H54 (cell line): ENCODE measurements at regions not wholly inside any gene's neighbourhood (a gene's known extent, or its start where the extent isn't known, plus 50 kb on each side); places are given as distances from the start of the nearest gene placed in this dataset.

Experiments
- DNase-seq: peaks from one replicate; pipeline ENCODE4 v3.0.0; 2011; ENCODE audit warnings: low spot score, mixed read lengths; ENCODE audit not compliant: insufficient read length
- FAIRE-seq: peaks from 3 replicates; lab custom pipeline; 2011; peaks lifted over from hg19 to GRCh38; lab: Jason Lieb, UNC
- POLR2A ChIP-seq: IDR thresholded peaks from 2 replicates; pipeline ENCODE4 v1.6.1; 2011; ENCODE audit warnings: low read depth, mild to moderate bottlenecking, low read length

DNA sequence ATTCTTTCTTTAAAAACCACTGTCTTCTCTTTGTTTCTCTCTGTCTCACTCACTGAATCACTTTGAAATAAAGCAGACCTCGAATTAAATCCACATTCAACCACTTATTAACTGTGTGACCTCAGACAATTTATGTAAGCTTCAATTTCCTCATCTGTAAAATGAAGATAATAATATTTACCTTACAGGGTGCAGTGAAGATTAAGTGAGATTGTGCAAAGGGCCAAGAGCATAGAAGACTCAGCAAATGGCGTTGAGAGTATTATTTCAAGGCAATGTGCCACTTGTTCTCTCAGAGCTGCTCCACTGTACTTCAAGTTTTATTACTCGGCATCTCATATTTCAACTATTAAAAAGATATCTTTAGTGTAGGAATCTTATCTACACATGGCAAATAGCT, 454.2 kb upstream of the HNRNPA3 start:
- no peak for FAIRE-seq
- no peak for DNase-seq
- TF ChIP-seq POLR2A = no peak

DNA sequence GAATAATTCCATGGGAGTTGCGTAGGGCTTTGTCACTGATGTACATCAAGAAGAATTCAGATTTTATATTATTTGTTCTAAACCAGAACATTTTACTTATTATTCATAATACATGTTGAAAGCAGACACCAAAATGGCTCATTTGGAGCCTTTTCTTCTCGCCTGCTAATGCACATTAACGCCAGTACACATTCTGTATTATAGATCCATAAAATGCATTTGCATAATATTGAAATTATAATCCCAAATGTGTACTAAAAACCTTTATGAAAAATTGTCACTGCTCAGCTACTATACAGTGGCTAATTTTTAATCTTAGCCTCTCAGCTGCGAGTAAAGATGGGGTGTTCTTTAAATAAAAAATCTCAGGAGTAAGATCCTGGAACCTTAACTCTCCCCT, 452.2 kb upstream of the HNRNPA3 start:
- DNase-seq = no peak
- TF ChIP-seq POLR2A = no peak
- FAIRE-seq = no peak

DNA sequence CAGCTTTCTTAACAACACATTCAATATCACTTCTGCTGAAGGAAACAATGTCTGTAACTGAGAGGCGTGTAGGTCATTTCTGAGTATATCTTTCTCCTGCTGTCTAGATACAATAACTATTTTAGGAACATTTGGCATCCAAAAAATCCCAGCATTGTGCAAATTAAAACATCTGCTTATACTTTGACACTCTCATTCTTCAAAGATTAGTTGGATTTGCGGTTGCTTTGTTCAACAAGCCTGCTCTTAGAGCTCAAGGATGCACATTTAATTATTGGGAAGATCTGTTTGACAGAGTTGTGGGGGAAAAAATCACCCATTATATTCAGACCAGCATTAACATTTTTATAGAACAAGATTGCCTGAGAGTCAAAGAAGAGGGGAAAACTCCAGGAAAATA, 449.5 kb upstream of the HNRNPA3 start:
- no peak for TF ChIP-seq POLR2A
- DNase-seq = no peak
- no peak for FAIRE-seq

DNA sequence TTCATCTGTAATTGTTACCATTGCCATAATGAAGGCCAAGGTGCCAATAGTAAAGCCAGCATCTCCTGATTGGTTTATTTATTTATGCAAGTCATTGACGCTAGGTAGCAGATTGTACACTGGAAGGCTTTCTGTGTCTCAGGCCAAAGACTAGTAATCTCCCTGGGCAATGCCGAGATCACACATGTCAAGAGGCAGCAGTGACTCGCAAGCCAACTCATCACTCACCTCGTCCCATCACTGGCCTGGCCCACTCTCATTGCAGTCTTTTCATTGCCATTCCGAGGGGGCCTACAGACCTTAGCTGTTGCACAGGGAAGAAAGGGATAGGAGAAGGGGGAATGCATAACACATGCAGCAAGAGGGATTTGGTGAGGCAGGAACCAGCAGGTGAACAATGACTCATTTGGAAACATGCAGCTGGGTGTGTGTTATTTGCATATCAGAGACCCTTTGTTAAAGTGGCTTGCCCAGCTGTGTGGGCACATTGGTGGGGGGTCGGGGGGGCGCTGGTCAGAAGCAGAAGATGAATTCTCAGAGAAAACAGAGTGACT, 448.7 kb upstream of the HNRNPA3 start:
- no peak for TF ChIP-seq POLR2A
- no peak for FAIRE-seq
- no peak for DNase-seq

DNA sequence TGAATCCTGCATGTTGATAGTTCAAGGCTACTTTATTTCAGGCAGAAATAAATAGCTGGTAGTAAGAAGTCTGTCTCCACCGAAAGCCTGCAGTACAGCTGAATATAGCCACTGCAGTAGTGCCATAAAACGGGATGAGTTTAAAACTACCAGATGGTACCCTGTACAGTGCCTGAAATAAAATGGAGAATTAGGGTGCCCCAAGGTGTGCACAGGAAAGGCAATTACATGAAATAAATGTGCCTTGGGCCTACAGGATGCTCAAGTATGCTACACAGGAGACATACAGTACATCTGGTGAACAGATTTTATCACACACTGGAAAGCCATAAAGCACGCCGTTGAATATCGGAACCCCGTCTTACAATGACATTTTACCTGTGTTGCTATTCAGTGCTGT, 447.7 kb upstream of the HNRNPA3 start:
- no peak for TF ChIP-seq POLR2A
- no peak for FAIRE-seq

DNA sequence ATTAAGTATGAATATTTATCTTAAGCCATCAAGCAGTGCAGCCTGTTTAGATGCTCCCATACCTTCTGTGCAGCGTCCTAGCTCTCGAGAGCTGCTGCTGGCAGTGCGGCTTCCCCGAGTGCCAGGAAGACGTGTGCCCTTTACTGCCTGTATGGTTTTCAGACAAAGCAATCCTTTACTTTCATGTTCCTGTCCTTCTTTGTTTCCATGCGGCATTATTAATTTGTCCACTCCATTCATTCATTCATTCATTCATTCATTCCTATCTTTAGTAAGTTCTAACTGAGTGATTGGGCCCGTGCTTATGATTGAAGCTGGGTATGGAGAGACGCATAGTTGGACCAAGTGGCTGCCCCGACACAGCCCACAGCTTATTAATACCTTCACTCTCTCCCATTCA, 446.6 kb upstream of the HNRNPA3 start:
- FAIRE-seq (no peak), DNase-seq (no peak)
- TF ChIP-seq POLR2A = no peak

More for the DNA sequence above, 447.7 kb upstream of the HNRNPA3 start:
- DNase-seq = no peak

DNA sequence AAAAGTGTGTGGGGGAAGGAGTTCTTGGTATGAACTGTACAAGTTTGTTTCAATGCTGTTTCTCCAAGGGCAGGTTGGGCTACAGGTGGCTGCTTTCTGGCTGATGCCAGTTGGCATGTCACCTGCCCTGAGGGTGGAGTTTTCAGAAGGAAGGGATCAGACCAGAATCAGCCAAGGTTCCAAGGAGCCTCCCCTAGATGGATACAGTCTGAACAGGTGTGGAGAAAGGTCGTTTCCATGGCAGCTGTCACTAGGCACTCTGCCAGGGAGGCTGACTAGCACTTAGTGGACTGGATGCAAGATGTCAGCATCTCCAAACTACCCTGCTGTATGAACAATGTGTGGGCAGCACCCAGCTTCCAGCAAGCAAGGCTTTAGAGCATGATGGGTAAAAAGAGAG, 444.4 kb upstream of the HNRNPA3 start:
- FAIRE-seq (no peak), DNase-seq (no peak)

DNA sequence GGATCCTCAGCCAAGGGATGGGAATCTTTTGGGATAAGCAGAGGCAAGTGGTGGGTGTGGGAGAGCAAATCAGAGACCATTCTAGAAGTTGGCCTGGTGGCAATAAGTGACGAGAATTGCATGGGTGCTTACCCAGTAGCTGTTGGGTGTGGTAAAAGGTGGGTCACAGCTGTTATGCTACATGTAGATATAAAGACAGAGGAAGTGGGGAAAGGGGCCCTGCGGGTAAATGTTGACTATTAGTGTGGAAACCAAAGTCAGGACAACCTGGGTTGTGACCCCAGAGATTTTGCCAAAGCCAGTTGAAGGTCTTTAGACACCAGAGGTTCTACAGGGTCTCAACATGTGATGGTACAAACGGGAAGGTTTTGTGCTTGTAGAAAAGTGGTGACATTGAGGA, 443.6 kb upstream of the HNRNPA3 start:
- no peak for TF ChIP-seq POLR2A
- DNase-seq (no peak), FAIRE-seq (no peak)

More for the DNA sequence above, 444.4 kb upstream of the HNRNPA3 start:
- no peak for TF ChIP-seq POLR2A

DNA sequence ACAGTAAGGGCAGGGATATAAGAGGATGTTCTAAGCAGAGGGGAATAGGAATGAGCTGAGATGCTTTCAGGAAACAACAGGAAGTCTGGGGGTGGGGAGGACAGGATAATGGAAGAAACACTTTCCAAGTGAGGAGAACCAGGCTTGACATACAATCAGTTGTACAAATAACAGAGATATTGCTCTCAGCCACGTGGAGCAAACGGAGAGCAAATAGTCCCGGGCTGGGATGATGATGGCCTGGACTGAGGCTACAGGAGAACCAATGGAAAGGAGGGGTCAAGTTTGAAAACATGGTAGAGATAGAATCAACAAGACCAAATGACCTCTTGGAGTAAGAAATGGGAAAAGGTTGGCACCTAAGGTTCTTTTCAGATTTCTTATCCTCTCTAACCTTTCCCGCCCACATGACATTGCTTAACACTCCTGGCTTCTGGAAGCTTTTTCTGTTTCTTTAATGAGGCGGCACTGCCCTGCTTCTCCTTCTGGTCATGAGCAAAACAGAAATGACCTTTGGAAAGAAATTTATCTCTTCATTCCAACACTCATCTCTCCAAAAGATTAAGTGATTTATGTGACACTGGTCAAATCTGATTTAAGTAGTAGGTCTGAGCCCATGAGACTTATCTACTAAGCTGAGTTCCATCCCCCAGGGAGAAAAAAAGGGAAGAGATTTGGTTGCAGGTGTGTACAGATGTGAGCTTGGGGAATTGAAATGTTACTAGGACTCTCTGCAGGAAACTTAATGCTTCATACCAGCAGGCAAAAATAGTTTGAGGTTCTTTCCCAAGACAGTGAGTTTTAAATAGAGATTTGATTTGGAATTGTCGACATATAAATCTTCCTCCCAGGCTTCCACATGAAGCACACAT, 442.9 kb upstream of the HNRNPA3 start:
- no peak for FAIRE-seq
- no peak for TF ChIP-seq POLR2A
- DNase-seq = no peak

DNA sequence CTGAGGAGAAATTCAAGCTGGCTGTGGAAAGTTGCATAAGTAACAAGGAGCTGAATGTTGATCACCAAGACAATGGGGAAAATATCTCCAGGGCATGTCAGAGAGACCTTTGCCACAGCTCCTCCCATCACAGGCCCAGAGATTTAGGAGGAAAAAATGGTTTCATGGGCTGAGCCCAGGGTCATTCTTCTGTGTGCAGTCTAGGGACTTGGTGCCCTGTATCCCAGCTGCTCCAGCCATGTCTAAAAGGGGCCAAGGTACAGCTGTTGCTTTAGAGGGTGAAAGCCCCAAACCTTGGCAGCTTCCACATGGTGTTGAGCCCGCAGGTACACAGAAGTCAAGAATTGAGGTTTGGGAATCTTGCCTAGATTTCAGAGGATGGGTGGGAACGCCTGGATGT, 439.8 kb upstream of the HNRNPA3 start:
- FAIRE-seq (no peak), DNase-seq (no peak)
- TF ChIP-seq POLR2A = no peak

DNA sequence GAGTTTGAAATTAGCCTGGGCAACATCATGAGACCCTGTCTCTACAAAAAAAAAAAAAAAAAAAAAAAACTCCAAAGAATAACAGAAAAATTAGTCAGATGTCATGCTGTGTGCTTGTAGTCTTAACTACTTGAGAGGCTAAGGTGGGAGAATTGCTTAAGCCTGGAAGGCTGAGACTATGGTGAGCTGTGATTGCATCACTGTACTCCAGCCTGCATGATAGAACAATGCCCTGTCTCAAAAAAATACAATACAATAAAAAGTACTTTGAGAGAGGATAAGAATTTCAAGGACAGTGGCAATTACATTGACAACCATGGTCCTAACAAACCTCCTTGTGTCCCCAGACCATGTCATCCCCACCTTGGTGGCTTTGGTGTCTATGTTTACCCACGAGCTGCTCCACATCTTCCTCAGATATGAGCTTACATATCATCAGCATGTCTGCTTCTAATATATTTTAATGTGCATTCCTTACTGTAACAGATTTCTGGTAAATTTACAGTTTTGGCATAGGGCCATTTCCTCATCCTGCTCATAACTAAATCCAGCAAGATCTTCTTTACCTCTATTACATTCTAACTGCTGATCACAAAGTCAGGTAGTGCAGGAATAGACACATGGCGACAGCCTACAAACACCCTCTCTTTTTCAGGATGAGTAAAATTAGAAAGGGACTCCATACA, 437.7 kb upstream of the HNRNPA3 start:
- FAIRE-seq (no peak), DNase-seq (no peak)
- no peak for TF ChIP-seq POLR2A

DNA sequence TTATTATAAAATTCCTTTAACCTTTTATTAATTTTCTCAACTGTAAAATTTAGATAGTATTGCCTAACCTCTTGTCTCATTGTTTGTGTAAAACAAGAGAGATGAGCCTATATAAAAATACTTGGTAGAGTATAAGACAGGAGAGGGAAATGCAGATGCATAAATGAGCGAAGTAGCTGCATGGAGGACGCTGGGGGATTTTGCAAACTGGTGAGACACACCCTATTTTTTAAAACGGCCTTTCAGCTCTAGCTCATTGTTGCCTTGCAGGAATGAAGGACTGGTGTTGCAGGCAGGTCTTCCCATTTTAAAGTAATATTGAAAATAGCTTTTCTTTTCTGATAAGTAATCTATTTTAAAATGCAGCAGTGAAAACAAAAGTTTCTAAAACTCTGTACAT, 435.3 kb upstream of the HNRNPA3 start:
- no peak for TF ChIP-seq POLR2A
- DNase-seq (no peak), FAIRE-seq (no peak)

DNA sequence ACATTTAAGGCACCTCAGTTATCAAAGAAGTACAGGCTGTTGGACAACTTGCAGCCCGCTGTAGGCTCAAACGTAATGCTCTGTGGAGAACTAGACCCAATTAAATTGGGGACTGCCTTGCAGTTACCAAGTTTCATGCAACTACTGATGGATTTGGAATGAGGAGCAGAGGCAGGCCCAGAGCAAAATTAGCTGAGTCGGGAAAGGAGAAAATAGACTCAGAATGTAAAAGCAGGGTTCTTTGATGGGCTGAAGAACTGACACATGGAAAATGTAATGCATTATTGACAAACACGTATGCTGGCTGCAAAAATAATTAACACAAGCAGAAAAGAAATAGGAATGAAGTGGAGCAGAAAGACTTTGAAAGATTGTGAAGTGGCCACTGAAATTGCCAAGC, 432.7 kb upstream of the HNRNPA3 start:
- DNase-seq (no peak), FAIRE-seq (no peak)
- no peak for TF ChIP-seq POLR2A

DNA sequence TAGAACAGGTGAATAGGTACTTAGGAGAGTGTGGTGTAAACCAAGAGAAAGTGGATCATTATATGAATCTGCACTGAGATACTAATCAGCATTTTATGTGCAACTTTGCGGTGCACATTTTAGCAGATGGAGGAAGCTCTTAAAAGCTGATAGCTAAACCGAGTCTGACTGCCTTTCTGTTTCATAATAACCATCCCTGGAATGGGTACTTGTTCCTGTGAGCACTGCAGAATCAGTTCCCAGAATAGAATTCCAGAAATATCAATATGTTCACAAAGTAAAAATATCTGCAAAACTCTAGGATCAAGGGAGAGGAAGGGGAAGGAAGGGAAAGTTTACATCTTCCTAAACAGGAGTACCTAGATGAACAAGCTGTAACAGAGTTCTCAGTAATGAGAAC, 432.2 kb upstream of the HNRNPA3 start:
- no peak for DNase-seq
- no peak for TF ChIP-seq POLR2A
- no peak for FAIRE-seq
